ENCODE measurements at regions not wholly inside any gene's neighbourhood (a gene's known extent, or its start where the extent isn't known, plus 50 kb on each side); places are given as distances from the start of the nearest gene placed in this dataset.
"Not testable (repeated sequence)": the region's sequence is repeated elsewhere in the genome, so short reads cannot be mapped to it uniquely, and the experiment has no call there.

DNA sequence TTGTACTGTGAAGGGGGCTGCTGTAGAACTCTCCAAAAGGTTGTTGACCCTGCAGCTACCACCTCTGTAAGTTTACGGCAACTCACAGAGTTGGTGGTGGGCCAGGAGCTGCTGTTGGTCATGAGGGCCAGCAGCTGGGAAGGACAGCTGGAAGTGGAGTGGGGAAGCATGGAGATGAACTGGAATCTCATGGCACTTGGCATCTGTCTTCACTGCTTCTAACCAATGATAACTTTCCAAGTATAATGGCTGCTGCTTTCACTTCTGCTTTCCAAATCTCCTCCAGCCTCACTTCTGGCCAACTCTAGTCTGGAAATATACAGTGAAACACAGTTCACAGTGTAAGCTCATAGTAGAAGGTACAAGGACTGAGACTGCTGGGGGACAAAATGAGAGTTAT, 126.5 kb upstream of the INTU start:
- no peak overlapping the region for H3K27ac ChIP-seq
- no peaks in the 10 kb centered on the region for H3K4me1 ChIP-seq
- no peaks in the 10 kb centered on the region for H3K36me3 ChIP-seq (ENCODE audit: insufficient read depth in 1 of 2, low read depth in 1 of 2)
- intact Hi-C loops (cut with DNase I) = no loop called here
- H3K9me3 ChIP-seq = no peaks in the 10 kb centered on the region
- DNase-seq = no peak
- H3K27me3 ChIP-seq (ENCODE audit: insufficient read depth in 3 of 3, low read length in 2 of 3) = no peaks in the 10 kb centered on the region
- TF ChIP-seq, protein P1, sequence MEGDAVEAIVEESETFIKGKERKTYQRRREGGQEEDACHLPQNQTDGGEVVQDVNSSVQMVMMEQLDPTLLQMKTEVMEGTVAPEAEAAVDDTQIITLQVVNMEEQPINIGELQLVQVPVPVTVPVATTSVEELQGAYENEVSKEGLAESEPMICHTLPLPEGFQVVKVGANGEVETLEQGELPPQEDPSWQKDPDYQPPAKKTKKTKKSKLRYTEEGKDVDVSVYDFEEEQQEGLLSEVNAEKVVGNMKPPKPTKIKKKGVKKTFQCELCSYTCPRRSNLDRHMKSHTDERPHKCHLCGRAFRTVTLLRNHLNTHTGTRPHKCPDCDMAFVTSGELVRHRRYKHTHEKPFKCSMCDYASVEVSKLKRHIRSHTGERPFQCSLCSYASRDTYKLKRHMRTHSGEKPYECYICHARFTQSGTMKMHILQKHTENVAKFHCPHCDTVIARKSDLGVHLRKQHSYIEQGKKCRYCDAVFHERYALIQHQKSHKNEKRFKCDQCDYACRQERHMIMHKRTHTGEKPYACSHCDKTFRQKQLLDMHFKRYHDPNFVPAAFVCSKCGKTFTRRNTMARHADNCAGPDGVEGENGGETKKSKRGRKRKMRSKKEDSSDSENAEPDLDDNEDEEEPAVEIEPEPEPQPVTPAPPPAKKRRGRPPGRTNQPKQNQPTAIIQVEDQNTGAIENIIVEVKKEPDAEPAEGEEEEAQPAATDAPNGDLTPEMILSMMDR (IDR thresholded peaks at IDR 0.05) = no peak
- 29 to 32% (median 31%) methylated on average over 1 of the region's 1 CpG for WGBS, 3 donors
- H3K4me3 ChIP-seq = no peak overlapping the region
- ATAC-seq = no peak

DNA sequence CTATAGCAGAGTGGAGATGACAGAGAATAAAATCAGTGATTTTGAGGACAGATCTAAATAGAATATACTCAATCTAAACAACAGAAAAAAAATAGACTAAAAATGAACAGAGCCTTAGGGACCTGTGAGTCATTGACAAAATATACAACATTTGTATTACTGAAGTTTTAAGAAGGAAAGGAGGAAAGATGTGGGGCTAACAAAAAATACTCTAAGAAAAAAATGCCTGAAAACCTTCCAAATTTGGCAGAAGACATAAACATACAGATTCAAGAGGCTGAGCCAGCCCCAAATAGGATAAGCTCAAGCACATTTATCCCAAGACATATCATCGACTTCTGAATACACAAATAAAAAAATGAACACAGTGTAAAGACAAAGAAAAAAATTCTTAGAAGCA, 123.6 kb upstream of the INTU start:
- intact Hi-C loops (cut with DNase I) = no loop called here
- TF ChIP-seq, protein P1 (IDR thresholded peaks at IDR 0.05) = no peak
- Histone ChIP-seq H3K9me3 (no peaks in the 10 kb centered on the region), H3K4me1 (no peaks in the 10 kb centered on the region), H3K4me3 (no peak overlapping the region), H3K27ac (no peak overlapping the region), H3K27me3 (ENCODE audit: insufficient read depth in 3 of 3, low read length in 2 of 3) (no peaks in the 10 kb centered on the region), H3K36me3 (ENCODE audit: insufficient read depth in 1 of 2, low read depth in 1 of 2) (no peaks in the 10 kb centered on the region)
- ATAC-seq = no peak
- DNase-seq = no peak
- WGBS, 3 donors = 62 to 96% (median 72%) methylated on average over 1 of the region's 1 CpG

DNA sequence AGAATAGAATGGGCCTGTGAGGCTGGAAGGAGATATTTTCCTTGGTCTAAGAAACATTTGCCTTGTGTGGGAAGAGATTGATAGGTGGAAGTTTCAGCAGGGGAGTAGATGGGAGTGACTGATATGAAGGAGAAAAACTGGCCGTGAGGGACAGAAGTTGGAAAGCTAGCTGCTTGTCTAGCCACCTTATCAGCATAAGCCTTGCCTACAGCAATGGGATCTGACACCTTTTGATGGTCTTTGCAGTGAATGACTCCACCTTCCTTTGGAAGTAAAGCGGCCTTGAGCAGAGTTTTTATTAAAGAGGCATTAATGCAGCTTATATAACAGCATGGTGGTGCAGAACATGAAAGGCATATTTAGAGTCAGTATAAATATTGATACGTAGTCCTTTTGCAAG, 120.1 kb upstream of the INTU start:
- H3K4me1 ChIP-seq; ATAC-seq; H3K27me3 ChIP-seq (ENCODE audit: insufficient read depth in 3 of 3, low read length in 2 of 3); H3K36me3 ChIP-seq (ENCODE audit: insufficient read depth in 1 of 2, low read depth in 1 of 2); H3K9me3 ChIP-seq; H3K27ac ChIP-seq; intact Hi-C loops (cut with DNase I); DNase-seq; H3K4me3 ChIP-seq: not testable (repeated sequence)
- WGBS, 3 donors = 88 to 94% (median 93%) methylated on average over 3 of the region's 3 CpGs

DNA sequence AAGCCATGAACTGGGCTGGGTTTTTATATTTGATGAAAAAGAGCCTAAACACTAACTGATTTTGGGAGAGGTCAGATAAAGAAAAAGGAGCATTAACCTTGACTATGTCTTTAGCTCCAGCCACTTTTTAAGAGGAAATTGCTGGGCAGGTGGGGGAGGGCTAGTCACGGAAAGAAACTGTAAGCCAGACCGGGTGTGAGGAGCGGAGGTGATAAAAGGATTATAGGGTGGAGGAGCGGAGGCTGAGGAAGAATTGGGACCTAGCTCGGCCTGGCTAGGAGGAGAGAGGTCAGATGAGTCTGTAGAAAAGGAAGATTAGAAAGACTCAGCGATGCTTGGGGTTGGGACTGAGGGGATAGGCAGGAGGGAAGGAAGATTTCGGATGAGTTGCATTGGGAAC, 117.5 kb upstream of the INTU start:
- intact Hi-C loops (cut with DNase I); DNase-seq; H3K36me3 ChIP-seq (ENCODE audit: insufficient read depth in 1 of 2, low read depth in 1 of 2); H3K9me3 ChIP-seq; H3K27me3 ChIP-seq (ENCODE audit: insufficient read depth in 3 of 3, low read length in 2 of 3); ATAC-seq; H3K27ac ChIP-seq; H3K4me1 ChIP-seq; H3K4me3 ChIP-seq: not testable (repeated sequence)
- 76 to 83% (median 78%) methylated on average over 7 of the region's 7 CpGs for WGBS, 3 donors

DNA sequence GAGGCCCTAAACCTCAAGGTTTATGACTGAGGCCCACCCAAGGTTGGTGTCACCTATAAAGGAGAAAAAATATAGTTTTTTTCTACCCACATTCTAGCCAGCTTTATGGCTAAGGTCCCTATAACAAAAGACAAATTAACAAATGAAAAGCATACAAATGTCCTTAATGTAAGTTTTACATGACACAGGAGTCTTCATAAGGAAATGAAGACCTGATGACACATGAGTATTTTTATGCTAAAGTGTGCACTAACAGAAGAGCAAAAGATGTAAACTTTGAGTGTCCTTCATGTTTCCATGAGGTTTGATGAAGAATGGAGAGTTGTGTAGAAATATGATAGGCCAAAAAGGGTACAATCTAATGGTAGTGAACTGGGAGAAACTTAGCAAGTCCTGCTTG, 114.7 kb upstream of the INTU start:
- no peaks in the 10 kb centered on the region for H3K36me3 ChIP-seq (ENCODE audit: insufficient read depth in 1 of 2, low read depth in 1 of 2)
- no peak for ATAC-seq
- H3K4me3 ChIP-seq = no peak overlapping the region
- intact Hi-C loops (cut with DNase I) = no loop called here
- H3K27ac ChIP-seq = no peak overlapping the region
- no peaks in the 10 kb centered on the region for H3K4me1 ChIP-seq
- no peaks in the 10 kb centered on the region for H3K27me3 ChIP-seq (ENCODE audit: insufficient read depth in 3 of 3, low read length in 2 of 3)
- TF ChIP-seq, protein P1 (IDR thresholded peaks at IDR 0.05) = no peak
- DNase-seq = no peak
- no peaks in the 10 kb centered on the region for H3K9me3 ChIP-seq

DNA sequence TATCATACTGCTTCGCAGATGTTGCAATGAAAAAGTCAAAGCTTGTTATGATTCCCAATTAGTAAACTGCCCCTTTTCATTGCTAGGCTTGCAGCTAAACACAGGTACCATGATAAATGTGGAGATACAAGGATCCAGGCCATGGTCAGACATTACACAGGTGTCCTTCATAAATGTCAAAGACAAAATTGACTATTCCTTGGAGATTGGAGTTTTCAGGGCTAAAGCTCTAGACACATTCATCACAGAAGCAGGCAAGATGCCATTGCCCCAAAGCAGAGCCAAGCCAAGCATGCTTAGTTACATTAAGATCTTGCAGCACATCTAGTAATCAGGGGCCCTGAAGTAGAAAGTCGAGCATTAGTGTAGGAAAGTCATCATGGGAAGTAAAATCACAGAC, 111.3 kb upstream of the INTU start:
- no peak for ATAC-seq
- H3K27me3 ChIP-seq (ENCODE audit: insufficient read depth in 3 of 3, low read length in 2 of 3) = no peaks in the 10 kb centered on the region
- no peaks in the 10 kb centered on the region for H3K36me3 ChIP-seq (ENCODE audit: insufficient read depth in 1 of 2, low read depth in 1 of 2)
- TF ChIP-seq, protein P1 (IDR thresholded peaks at IDR 0.05) = no peak
- no peak for DNase-seq
- WGBS, 3 donors = 23 to 51% (median 38%) methylated on average over 2 of the region's 2 CpGs
- H3K4me3 ChIP-seq = no peak overlapping the region
- no peaks in the 10 kb centered on the region for H3K9me3 ChIP-seq
- H3K27ac ChIP-seq = no peak overlapping the region
- intact Hi-C loops (cut with DNase I) = no loop called here
- H3K4me1 ChIP-seq = no peaks in the 10 kb centered on the region

All from psoas muscle (tissue), 7 donors.